ENCODE measurements at regions not wholly inside any gene's neighbourhood (a gene's known extent, or its start where the extent isn't known, plus 50 kb on each side); places are given as distances from the start of the nearest gene placed in this dataset.

DNA sequence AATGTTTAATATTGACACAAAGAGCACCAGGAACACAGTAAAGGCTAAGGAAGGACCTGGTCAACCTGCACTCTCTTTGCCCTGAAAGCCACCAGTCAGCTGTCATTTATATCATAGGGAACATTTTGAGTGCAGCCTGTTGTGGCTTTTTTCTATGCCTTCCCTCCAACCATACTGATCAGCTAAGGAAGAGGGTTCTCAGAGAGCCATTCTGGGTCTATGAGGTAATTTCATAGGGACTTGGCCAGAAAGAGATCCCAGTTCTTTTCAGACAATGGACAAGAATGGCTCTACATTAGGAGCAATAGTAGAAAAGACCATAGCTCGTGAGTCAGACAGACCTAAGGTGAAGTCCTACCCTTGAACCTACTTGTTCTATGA lies 132.8 kb downstream of the CCDC34 start:
- peaks cover 34% of the 10 kb centered on the region for H3K4me1 ChIP-seq (ENCODE audit: insufficient read depth, low read length, poor library complexity, severe bottlenecking)
- intact Hi-C loops (cut with micrococcal nuclease; ENCODE audit: unreplicated experiment) = no loop called here
- no peaks in the 10 kb centered on the region for H3K27me3 ChIP-seq (replicated peaks; ENCODE audit: insufficient read depth, low read depth, low read length, poor library complexity)
- ChIA-PET POLR2A (ENCODE audit: low non-redundant PET) (no interaction called here), CTCF (no interaction called here)
- TF ChIP-seq EZH2 (IDR thresholded peaks at IDR 0.05; ENCODE audit: borderline replicate concordance, low read depth, low read length, poor library complexity, severe bottlenecking) (no peak), CTCF (conservative IDR thresholded peaks at IDR 0.05; ENCODE audit: low read depth, low read length) (no peak)
- no peaks in the 10 kb centered on the region for H3K36me3 ChIP-seq (ENCODE audit: insufficient read depth, low read length, poor library complexity, severe bottlenecking)
- no peak for DNase-seq (ENCODE audit: low spot score)
- H3K27ac ChIP-seq (ENCODE audit: low read depth, low read length, poor library complexity, severe bottlenecking) = no peak overlapping the region
- no TSS peak for BruUV-seq (replicated peaks)
- no peak overlapping the region for H3K4me3 ChIP-seq (ENCODE audit: low read depth, low read length, poor library complexity, severe bottlenecking)
- H3K9me3 ChIP-seq (ENCODE audit: low read depth, low read length, poor library complexity, severe bottlenecking) = no peaks in the 10 kb centered on the region

GRCh38 chr11:27229511-27230191 lies 133.4 kb downstream of the CCDC34 start:
- ChIA-PET POLR2A (ENCODE audit: low non-redundant PET) (no interaction called here), CTCF (no interaction called here)
- Histone ChIP-seq H3K9me3 (ENCODE audit: low read depth, low read length, poor library complexity, severe bottlenecking) (no peaks in the 10 kb centered on the region), H3K36me3 (ENCODE audit: insufficient read depth, low read length, poor library complexity, severe bottlenecking) (no peaks in the 10 kb centered on the region), H3K27ac (ENCODE audit: low read depth, low read length, poor library complexity, severe bottlenecking) (no peak overlapping the region), H3K27me3 (replicated peaks; ENCODE audit: insufficient read depth, low read depth, low read length, poor library complexity) (no peaks in the 10 kb centered on the region), H3K4me1 (ENCODE audit: insufficient read depth, low read length, poor library complexity, severe bottlenecking) (peaks cover 28% of the 10 kb centered on the region), H3K4me3 (ENCODE audit: low read depth, low read length, poor library complexity, severe bottlenecking) (no peak overlapping the region)
- intact Hi-C loops (cut with micrococcal nuclease; ENCODE audit: unreplicated experiment) = no loop called here
- no TSS peak for BruUV-seq (replicated peaks)
- no peak for TF ChIP-seq EZH2 (IDR thresholded peaks at IDR 0.05; ENCODE audit: borderline replicate concordance, low read depth, low read length, poor library complexity, severe bottlenecking)
- no peak for TF ChIP-seq CTCF (conservative IDR thresholded peaks at IDR 0.05; ENCODE audit: low read depth, low read length)
- DNase-seq (ENCODE audit: low spot score) = no peak

DNA sequence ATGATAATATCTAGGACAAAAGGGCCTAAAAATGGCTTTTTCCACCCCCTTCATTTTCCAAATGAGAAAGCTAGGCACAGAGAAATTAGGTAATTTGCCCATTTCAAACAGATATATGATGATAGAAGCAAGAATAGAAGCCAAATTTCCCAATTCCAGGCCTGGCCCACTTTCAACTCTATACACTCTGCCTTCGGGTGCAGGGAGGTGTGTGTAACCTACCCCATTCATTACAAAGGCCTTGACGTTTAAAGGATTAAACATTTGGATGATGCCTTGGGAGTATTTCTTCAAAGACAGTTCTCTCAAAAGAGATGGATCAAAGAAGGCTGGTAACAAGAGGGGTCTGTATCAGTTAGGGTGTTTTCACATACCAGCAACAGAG lies 134.1 kb downstream of the CCDC34 start:
- ChIA-PET POLR2A (ENCODE audit: low non-redundant PET) (no interaction called here), CTCF (interaction anchor here (0.5 kb wide), 1 partner anchor 15 kb away, joined by 3 read pairs; no protein-coding TSS in a partner anchor)
- H3K4me1 ChIP-seq (ENCODE audit: insufficient read depth, low read length, poor library complexity, severe bottlenecking) = peaks cover 21% of the 10 kb centered on the region
- TF ChIP-seq CTCF (conservative IDR thresholded peaks at IDR 0.05; ENCODE audit: low read depth, low read length) = no peak
- TF ChIP-seq EZH2 (IDR thresholded peaks at IDR 0.05; ENCODE audit: borderline replicate concordance, low read depth, low read length, poor library complexity, severe bottlenecking) = no peak
- no peak overlapping the region for H3K4me3 ChIP-seq (ENCODE audit: low read depth, low read length, poor library complexity, severe bottlenecking)
- DNase-seq (ENCODE audit: low spot score) = no peak
- intact Hi-C loops (cut with micrococcal nuclease; ENCODE audit: unreplicated experiment) = no loop called here
- no peaks in the 10 kb centered on the region for H3K27me3 ChIP-seq (replicated peaks; ENCODE audit: insufficient read depth, low read depth, low read length, poor library complexity)
- no peaks in the 10 kb centered on the region for H3K36me3 ChIP-seq (ENCODE audit: insufficient read depth, low read length, poor library complexity, severe bottlenecking)
- BruUV-seq (replicated peaks) = no TSS peak
- no peaks in the 10 kb centered on the region for H3K9me3 ChIP-seq (ENCODE audit: low read depth, low read length, poor library complexity, severe bottlenecking)
- no peak overlapping the region for H3K27ac ChIP-seq (ENCODE audit: low read depth, low read length, poor library complexity, severe bottlenecking)
